Fibroblast of the conjunctiva (primary cell): ENCODE measurements at regions not wholly inside any gene's neighbourhood (a gene's known extent, or its start where the extent isn't known, plus 50 kb on each side); places are given as distances from the start of the nearest gene placed in this dataset.

Source experiments
- DNase-seq: peaks from one replicate; pipeline ENCODE4 v3.0.0-alpha.2; 2010; ENCODE audit warnings: low read depth

DNA sequence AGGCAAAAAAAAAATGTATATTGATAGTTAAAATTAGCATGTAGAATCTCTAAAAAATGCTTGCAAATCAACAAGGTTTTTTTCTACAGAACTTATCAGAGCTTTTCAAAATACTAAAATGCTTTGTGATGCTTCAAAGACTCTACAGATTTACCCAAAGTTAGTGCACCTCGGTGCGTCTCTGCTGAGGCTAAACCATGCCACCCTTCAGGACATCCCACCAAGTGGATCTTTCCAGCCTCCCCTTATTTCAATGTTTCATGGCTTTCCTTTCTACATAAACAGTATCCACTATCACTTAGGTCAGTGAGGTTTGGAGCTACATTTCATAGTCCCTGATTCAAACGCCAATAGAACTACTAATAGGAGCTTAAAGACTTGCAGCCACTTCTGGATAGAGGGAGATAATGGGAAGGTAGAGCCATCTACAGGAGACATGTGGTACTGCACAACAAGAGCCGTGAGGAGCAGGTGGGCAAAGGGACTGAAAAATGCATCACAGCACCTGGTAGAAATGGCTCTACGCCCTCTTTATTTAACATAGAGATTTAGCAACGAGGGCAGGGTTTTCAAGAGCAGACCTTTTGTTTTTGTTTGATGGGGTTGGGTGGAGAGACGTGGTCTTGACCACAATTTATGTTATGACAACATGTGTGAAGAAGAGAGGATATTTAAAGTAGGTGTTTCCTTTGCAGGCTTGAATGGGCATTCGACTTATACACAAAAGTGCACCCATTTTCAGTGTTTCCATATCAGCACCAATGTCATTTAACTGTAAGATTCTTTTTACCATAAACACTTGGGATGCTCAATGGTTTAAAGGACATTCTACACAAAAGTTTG, 56.1 kb upstream of the SLC35G4 start:
- peak; percentile 38 for DNase-seq

DNA sequence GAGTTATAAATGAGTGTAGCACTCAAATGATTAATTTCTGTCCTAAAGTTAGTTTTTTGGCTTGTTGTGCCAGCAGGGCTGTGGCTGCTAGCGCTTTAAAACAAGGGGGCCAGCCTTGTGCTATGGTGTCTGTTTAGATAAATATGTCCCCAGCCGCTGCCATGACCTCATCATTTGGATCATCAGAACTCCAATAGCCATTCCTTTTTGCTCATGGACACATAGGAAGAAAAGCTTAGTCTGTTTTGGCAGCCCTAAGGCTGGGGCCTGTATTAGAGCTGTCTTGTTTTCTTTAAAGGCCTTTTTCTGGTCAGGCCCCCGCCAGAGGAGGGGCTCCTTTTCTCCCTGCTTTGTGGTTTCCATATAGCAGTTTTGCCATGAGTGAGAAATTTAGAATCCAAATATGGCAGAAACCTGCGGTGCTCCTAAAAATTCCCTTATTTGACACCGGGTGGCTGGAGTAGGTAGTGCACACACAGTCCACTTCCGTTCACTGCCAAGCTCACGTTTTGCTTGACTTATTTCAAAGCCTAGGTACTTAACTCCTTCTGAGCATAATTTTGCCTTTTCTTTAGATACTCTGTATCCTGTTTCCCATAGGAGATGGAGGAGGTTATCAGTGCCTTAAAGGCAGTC, 60.4 kb upstream of the SLC35G4 start:
- DNase-seq: no peak

DNA sequence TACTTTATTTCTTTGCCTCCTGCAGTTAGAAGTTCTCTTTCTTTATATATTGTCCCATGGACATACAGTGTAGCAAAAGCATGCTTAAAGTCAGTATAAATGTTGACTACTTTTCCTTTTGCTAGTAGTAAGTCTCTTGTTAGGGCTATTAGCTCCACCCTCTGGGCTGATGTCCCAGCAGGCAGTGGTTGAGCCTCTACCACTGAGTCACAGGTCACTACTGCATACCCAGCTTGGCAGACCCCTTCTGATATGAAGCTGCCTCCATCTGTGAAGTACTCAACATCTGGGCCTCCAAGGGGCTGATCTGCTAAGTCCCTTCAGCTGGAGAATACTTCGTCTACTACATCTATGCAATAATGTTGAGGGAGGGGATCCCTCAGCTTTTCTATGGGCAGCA, 61.0 kb upstream of the SLC35G4 start:
- DNase-seq: no peak

DNA sequence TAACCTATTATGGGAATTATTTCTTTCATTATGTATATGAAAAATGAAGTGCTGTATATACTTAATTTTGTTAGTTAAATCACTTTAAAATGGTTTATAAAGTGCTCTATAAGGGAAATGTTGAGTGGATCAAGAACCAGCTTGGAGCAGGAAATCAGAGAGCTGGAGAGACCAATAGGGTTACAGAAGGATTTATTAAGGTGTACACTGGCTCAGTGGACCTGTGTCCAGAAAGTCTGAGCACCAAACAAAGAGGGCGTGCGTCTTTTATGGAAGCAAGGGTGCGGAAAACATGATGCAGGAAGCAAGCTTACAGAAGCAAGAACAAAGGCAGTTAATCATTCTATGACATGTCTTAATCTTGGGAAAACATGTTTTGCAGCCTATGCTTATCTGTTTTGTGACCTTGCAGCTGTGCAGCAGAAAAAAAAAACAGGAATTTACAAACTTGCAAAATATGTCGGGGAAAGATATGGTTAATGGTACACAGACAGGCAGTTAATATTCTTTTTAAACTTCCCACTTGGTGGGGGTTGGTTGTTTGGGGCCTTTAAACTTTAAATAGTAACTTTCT, 65.2 kb upstream of the SLC35G4 start:
- no peak for DNase-seq

DNA sequence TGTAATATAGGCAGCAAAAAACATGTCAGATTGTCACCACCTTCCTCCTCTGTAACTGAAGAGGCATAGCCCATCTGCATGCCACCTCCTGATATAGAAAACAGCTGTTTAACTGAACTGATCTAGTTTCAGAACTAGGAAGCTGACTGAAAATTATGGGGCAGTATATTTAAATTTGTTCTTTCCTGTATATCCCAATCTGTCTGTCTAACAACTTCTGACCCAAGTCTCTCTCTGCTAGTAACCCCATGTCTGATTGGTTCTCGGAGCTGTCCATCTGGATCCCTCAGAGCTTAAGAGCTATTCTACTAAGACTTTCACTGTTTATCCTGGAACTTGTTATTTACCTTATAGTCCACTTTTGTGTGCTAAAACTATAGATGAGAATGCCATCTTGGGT, 68.2 kb upstream of the SLC35G4 start:
- DNase-seq: no peak

DNA sequence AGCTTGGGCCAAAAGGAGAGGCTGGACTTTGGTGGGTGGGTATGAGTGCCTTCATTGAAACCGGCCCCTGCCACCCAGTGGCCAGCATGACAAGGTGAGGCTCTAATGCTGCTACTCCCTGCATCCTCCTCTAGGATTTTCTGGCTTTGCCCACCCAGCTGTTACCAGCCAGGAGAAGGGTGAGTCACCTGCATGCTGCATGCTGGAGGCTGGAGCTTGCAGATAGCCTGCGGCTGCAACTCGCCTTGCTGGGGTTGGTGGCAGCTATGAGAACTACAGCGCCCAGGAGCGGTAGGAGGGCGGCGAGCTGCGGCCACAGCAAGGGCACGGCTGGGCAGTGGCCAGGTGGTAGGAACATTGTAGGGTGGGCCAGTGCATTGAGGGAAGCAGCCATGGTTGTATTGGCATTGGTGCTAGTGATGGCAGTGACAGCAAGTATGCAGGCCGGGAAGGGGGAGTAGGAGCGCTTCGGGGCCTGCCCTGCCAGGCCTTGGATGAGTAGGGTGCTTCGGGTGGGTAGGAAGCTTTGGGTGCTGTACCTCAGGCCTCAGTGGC, 75.4 kb upstream of the SLC35G4 start:
- no peak for DNase-seq

DNA sequence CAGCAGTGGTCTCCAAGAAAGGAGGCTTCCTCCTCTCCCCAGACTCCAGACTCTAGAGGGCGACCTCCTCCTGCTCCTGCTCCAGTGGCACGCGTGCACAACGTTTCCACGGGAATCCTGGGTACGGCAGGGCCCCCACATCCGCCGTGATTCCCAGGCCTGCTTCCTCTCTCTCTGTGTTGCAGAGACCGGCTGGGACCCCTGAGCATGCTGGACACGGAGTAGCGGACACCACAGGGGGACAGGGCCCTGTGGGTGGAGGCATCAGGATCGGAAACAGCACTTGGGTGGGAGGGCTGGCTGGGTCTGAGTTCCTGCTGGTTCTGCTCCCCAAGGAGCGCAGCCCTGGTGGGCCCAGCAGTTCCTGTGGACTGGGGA, 75.9 kb upstream of the SLC35G4 start:
- DNase-seq: no peak

DNA sequence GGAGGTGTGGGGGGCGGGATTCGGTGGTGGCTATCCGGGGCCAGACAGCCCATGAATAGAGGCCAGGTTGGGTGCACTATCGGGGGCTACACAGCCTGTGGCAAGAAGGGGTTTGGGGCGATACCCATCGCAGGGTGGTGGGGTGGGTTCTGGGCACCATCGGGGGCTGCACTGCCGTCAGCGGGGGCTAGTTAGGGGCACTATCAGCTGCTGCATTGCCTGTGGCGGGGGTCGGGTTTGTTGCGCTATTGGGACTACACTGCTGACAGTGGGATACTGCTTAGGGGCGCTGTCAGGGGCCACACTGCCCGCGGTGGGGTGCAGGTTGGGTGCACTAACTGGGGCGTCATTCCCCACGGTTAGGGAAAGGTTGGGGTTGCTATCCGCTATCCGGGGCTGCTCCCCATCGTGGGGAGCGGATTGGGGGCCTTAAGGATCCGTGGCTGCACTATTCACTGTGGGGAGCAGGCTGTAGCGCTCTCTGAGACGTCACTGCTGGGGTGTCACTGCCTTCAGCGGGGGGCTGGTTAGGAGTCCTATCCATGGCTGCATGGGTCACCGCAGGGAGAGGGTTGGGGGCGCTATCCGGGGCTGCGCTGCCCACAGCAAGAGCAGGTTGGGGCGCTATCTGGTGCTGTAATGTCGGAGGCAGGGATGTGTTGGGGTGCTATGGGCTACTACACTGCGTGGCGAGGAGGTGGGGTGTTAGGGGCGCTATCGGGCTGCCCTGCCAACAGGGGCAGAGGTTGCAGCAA, 76.5 kb upstream of the SLC35G4 start:
- no peak for DNase-seq

DNA sequence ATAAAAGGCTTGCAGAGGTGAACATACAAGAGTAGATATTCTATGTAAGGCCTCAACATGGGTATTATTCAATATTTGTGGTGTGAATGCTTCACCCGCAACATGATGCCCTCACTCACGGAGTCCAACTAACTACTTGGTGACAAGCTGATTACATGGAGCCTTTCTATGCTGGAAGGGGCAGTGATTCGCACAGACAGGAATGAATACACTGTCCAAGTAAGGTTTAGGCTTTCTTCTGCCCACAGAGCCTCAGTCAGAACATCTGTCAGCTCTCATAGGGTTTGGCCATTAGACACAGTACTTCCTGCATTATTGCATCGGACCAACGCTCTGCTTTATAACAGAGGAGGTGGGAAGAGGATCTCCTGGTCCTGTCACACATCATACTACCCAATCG, 80.3 kb upstream of the SLC35G4 start:
- no peak for DNase-seq

DNA sequence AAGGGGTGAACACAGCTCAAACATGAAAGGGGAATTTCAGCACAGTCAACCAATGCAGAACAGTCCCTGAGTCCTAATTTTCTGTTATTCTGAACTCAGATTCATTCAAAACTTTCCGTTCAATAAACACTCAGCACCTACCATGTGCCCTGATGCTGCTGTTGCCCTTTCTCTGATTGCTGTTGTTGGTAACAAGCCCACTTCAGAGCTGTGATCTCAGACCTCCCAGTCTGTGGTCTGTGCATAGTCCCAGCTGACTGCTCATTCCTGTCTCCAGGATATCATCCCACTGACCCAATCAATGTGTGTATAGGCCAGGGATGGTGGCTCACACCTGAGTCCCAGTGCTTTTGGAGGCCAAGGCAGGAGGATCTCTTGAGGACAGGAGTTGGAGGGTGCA, 82.7 kb upstream of the SLC35G4 start:
- no peak for DNase-seq

DNA sequence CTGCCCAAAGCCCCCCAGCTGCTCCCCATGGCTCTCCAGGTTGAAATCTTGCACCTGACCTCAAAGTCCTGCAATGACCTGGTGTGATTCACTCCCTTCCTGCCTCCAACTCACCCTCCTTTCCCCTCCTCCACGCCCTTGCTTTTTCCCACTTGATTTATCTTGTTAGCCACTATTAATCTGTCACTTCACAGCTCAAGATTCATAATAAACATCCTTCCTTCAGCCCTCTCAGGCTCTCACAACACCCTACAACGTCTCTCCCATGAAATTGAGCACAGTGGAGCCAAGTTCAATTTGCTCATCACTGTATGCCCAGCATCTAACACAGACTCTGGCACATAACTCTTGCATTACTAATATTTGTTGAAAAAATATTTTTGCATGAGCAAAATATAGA, 85.6 kb upstream of the SLC35G4 start:
- no peak for DNase-seq

DNA sequence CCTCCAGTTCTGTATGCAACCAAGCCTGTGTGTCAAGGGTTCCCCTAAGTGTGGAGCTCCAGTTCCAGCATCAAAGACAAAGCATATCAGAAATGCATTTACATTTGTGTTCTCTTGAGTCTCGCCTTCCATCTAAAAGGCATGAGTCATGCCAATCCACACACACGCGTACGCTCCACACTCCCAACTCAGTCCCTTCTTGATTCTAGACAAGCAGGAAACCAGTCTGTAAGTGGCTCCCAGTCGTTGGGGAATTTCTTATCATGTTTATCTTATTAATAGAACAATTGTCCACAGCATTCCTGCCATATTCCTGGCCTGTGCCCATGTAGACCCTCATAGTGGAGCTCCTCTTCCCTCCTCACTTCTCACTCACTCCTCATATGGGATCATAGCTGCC, 86.4 kb upstream of the SLC35G4 start:
- no peak for DNase-seq

DNA sequence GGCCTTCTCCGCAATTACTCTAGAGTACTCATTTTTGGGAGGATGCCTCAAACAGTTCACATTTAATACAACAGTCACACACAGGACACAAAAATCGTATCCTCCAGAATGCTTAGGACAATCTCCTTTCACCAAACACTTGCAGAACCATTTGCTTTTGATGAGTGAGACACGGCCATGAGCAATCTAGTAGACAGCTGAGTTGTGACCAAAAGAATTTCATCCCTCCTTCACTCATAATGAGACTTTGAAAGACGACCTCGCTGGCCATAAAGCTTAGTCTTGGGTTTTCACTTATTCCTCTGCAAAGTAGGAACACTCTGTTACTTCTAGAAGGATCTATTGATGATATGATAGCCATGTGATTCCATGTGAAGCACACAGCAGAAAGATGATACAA, 87.5 kb upstream of the SLC35G4 start:
- DNase-seq: no peak

DNA sequence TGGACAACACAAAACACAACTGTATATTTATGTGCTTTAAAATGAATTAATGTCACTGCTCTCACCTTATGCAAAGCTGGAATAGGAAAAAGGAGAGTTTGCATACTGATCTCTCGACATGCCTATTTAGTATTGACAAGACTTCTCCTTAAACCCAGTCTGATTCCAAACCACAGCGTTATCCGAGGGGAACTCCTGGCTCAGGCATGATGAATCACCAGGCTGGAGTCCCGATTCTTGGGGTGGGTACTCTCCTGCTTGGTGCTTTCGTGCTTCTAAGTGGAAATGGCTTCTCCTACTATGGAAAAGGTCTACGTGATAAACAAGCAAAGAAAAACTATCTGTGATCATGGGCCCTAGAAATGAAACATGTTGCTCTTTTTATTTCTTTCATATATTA, 88.9 kb upstream of the SLC35G4 start:
- no peak for DNase-seq

DNA sequence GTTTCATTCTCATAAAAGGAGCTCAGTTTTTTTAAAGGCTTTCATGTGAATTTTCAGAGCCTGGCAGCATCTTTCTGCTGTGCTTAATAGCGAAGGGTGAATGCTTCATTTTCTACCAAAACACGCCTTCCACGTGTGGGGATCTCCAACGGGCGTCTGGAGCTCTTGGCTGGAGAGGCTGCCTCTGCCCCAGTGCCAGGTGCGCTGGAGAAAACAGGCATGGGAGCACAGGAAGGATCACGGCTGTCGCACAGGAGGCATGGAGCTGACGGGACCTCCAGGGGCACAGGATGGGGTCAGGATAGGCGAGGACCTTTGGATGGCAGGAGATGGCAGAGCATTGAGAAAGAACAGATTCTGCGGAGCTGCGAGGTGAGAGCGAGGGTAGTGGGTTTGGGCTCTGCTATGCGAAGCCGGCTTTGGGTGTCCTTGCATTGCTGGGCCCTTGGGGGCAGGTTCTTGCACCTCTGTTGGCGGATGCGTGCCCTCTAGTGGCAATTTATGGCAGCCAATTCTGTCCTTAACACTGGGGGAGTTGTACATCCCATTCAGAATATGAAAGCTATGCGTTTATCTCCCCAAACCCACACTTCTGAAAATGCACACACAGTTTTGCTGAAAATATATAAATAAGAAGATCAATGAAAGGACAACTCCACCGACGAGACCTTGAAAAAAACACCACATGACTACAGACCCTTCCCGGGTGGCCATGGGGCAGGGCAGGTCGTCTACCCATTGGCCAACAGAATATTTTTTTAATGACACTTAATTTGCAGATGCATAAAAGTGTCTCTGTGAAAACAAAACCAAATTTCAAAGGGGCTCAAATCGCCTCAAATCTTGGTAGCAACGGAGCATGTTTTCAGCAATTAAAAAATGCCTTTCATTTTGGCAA, 90.4 kb upstream of the SLC35G4 start:
- DNase-seq: peak; percentile 39

DNA sequence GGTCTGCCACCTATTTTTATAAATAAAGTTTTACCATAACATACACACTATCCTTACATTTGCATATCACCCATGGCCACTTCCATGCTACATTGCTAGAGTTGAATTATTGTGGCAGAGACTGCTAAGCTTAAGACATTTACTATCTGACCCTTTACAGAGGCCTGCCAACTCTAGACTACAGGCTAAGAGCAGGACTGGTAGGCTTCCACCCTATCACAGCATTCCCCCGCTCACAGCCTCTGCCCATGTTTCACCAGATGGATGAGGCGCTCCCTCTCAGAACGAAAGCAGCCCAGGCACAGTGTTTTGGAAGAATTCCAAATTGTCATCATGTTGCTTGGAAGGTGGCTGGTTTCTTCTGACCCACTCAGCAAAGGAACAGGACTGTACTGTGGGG, 91.7 kb upstream of the SLC35G4 start:
- DNase-seq: no peak

DNA sequence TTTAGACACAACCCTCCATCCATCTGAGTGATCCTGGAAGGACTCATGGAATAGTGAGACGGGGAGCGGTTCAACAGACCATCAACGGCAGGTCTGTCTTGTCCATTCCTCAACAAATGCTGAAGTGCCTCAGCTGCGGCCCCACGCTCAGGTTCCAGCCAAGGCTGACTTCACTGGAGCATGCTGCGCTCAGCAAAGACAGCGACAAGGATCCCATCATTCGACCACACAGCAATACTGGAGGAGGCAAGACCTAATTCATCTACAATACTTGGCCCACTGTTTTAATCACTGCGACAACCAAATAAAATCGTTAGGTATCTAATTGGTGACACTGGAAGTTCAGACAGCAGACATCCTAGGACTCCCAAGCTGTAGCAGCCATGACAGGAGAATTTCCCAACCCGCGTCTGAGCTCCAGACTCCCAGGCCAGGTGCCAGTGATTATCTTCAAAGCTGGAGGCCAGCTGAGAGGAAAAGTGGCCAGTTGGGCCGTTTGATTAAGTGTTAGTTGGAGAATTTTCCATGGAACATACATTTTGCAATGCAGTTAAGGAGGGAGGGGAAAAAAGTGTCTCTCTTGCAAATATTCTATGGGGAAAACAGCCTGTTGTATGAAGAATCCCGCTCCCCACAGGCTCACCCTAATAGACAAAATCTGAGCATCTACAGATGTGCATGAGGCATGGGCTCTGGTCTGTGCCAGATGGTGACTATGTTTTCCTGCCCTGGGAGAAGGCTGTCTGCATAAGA, 92.5 kb upstream of the SLC35G4 start:
- DNase-seq: no peak

DNA sequence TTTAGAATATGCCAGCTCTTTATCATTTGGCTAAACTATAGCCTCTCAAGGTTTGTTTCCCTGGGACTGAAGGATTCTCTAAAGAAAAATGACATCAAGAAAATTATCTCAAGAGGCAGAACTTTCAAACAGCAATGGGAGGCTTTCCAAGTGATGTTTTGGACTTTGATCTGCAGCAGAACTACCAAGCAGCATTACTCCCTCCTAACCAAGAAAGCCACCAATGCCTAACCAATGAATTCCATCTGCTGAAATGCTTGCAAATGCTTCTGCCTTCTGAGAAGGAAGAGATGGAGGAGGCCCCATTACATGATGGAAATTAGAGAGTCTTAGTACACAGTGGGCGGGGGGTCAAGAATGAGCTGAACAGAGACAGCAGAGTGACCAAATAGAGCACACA, 95.1 kb upstream of the SLC35G4 start:
- no peak for DNase-seq

DNA sequence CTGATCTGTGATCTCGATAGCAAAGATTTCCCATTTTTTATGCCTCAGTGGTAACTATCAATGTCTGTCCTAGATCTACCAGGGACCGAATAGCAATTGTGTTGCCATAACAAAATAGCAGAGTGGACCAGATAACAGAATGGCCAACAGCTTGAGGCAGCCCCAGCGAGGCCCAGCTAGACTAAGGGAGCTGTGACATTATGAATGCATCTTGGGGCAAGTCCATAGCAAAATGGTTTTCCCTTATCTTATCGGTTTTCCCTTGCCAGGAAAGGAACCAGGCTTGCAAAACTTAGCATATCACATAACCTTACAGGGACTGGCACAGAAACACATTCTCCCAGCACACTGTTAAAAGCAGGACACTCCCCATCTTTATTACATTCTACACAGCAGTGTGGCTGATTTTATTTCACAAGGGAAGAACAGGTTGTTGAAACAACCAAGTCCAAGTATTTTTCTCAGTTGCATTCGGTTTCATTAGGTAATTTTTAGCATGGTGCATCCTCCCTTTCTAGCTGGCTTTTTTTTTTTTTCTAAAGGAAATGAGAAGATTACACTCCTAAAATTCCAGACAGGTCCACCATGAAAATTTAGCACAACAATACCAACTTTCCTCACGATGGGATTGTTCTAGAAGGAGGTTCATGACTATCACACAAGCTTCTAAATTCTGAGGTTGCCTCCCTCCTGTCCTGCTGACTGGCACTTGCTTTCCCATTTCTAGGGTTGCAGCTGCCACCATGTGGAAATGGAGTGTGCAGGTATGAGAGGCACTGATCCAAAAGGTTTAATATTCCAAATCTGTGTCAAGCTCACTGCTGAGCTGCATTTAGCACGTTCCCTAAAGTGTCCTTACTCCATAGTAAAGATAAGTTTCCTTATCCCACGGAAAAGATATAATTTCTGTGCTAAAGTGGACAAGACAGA, 97.0 kb upstream of the SLC35G4 start:
- DNase-seq: no peak
